ENCODE measurements at regions not wholly inside any gene's neighbourhood (a gene's known extent, or its start where the extent isn't known, plus 50 kb on each side); places are given as distances from the start of the nearest gene placed in this dataset.
A peak's percentile ranks its signal among the peaks of the same experiment; 100 is the strongest.

GRCh38 chr4:56118845-56119244 lies 170.1 kb downstream of the CEP135 start:
- no peak overlapping the region for H3K27ac ChIP-seq (ENCODE audit: low read depth, low read length)
- no peak for DNase-seq

GRCh38 chr4:56118055-56118454 lies 169.3 kb downstream of the CEP135 start:
- Histone ChIP-seq H3K9ac (ENCODE audit: low read length) (no peak overlapping the region), H3K27me3 (ENCODE audit: insufficient read depth, low read length, poor library complexity) (no peaks in the 10 kb centered on the region), H3K23ac (ENCODE audit: low read length) (no peak overlapping the region), H3K4me1 (ENCODE audit: control insufficient read depth, low read depth, low read length) (no peaks in the 10 kb centered on the region), H2BK15ac (replicated peaks; ENCODE audit: low read depth) (no peak overlapping the region), H3K79me1 (ENCODE audit: low read length) (peaks cover 2% of the 10 kb centered on the region), H2BK5ac (ENCODE audit: low read length) (no peak overlapping the region), H4K8ac (ENCODE audit: low read depth, low read length) (no peak overlapping the region), H4K5ac (ENCODE audit: low read length) (no peak overlapping the region), H3K4ac (ENCODE audit: low read depth, low read length) (no peak overlapping the region), H3K36me3 (ENCODE audit: control insufficient read depth, insufficient read depth, low read length) (no peaks in the 10 kb centered on the region), H3K18ac (ENCODE audit: low read length) (no peak overlapping the region), H3K79me2 (ENCODE audit: control insufficient read depth, insufficient read depth, low read length) (no peaks in the 10 kb centered on the region), H2BK120ac (ENCODE audit: low read depth, low read length) (no peak overlapping the region), H3K56ac (ENCODE audit: low read length) (no peak overlapping the region), H3K4me2 (ENCODE audit: low read length) (no peak overlapping the region), H3K27ac (ENCODE audit: low read depth, low read length) (no peak overlapping the region), H3K4me3 (ENCODE audit: low read length) (no peak overlapping the region), H2AK5ac (ENCODE audit: low read length) (no peak overlapping the region)
- WGBS (ENCODE audit: extremely low coverage, insufficient coverage, low lambda C conversion rate): no CpG with 5 or more reads among the region's 5 CpGs
- DNase-seq: no peak

More at GRCh38 chr4:56118845-56119244, 170.1 kb downstream of the CEP135 start:
- H3K27me3 ChIP-seq (ENCODE audit: insufficient read depth, low read length, poor library complexity): no peaks in the 10 kb centered on the region
- no peak overlapping the region for H3K23ac ChIP-seq (ENCODE audit: low read length)
- peaks cover 2% of the 10 kb centered on the region for H3K79me1 ChIP-seq (ENCODE audit: low read length)
- H3K36me3 ChIP-seq (ENCODE audit: control insufficient read depth, insufficient read depth, low read length): no peaks in the 10 kb centered on the region
- no peak overlapping the region for H3K56ac ChIP-seq (ENCODE audit: low read length)
- no peak overlapping the region for H3K4me2 ChIP-seq (ENCODE audit: low read length)
- H3K4me1 ChIP-seq (ENCODE audit: control insufficient read depth, low read depth, low read length): no peaks in the 10 kb centered on the region
- no peak overlapping the region for H3K4ac ChIP-seq (ENCODE audit: low read depth, low read length)
- no peak overlapping the region for H2AK5ac ChIP-seq (ENCODE audit: low read length)
- no peak overlapping the region for H2BK5ac ChIP-seq (ENCODE audit: low read length)
- no peak overlapping the region for H2BK15ac ChIP-seq (replicated peaks; ENCODE audit: low read depth)
- no peak overlapping the region for H4K5ac ChIP-seq (ENCODE audit: low read length)
- H3K79me2 ChIP-seq (ENCODE audit: control insufficient read depth, insufficient read depth, low read length): no peaks in the 10 kb centered on the region
- H4K8ac ChIP-seq (ENCODE audit: low read depth, low read length): no peak overlapping the region
- H2BK120ac ChIP-seq (ENCODE audit: low read depth, low read length): no peak overlapping the region
- H3K9ac ChIP-seq (ENCODE audit: low read length): no peak overlapping the region
- no peak overlapping the region for H3K4me3 ChIP-seq (ENCODE audit: low read length)
- no peak overlapping the region for H3K18ac ChIP-seq (ENCODE audit: low read length)
- no CpG with 5 or more reads among the region's 2 CpGs for WGBS (ENCODE audit: extremely low coverage, insufficient coverage, low lambda C conversion rate)

GRCh38 chr4:56115898-56116297 lies 167.2 kb downstream of the CEP135 start:
- Histone ChIP-seq H3K56ac (ENCODE audit: low read length) (no peak overlapping the region), H3K23ac (ENCODE audit: low read length) (no peak overlapping the region), H3K9ac (ENCODE audit: low read length) (no peak overlapping the region), H3K36me3 (ENCODE audit: control insufficient read depth, insufficient read depth, low read length) (no peaks in the 10 kb centered on the region), H2BK5ac (ENCODE audit: low read length) (no peak overlapping the region), H2AK5ac (ENCODE audit: low read length) (no peak overlapping the region), H3K27ac (ENCODE audit: low read depth, low read length) (no peak overlapping the region), H2BK15ac (replicated peaks; ENCODE audit: low read depth) (no peak overlapping the region), H3K4me3 (ENCODE audit: low read length) (no peak overlapping the region), H3K4me2 (ENCODE audit: low read length) (no peak overlapping the region), H3K79me1 (ENCODE audit: low read length) (peaks cover 4% of the 10 kb centered on the region), H3K18ac (ENCODE audit: low read length) (no peak overlapping the region), H4K5ac (ENCODE audit: low read length) (no peak overlapping the region), H4K8ac (ENCODE audit: low read depth, low read length) (no peak overlapping the region), H2BK120ac (ENCODE audit: low read depth, low read length) (no peak overlapping the region), H3K4me1 (ENCODE audit: control insufficient read depth, low read depth, low read length) (peaks cover 2% of the 10 kb centered on the region), H3K79me2 (ENCODE audit: control insufficient read depth, insufficient read depth, low read length) (no peaks in the 10 kb centered on the region), H3K27me3 (ENCODE audit: insufficient read depth, low read length, poor library complexity) (no peaks in the 10 kb centered on the region), H3K4ac (ENCODE audit: low read depth, low read length) (no peak overlapping the region)
- no CpG with 5 or more reads among the region's 2 CpGs for WGBS (ENCODE audit: extremely low coverage, insufficient coverage, low lambda C conversion rate)
- no peak for DNase-seq

- no peaks in the 10 kb centered on the region for H3K79me2 ChIP-seq (ENCODE audit: control insufficient read depth, insufficient read depth, low read length)
- H3K36me3 ChIP-seq (ENCODE audit: control insufficient read depth, insufficient read depth, low read length): no peaks in the 10 kb centered on the region
- WGBS (ENCODE audit: extremely low coverage, insufficient coverage, low lambda C conversion rate): no CpG with 5 or more reads among the region's 4 CpGs
- H3K79me1 ChIP-seq (ENCODE audit: low read length): peaks cover 4% of the 10 kb centered on the region
- no peak overlapping the region for H3K23ac ChIP-seq (ENCODE audit: low read length)
- H3K4me3 ChIP-seq (ENCODE audit: low read length): no peak overlapping the region
- DNase-seq: peak; percentile 47
- H3K56ac ChIP-seq (ENCODE audit: low read length): no peak overlapping the region
- H3K4me2 ChIP-seq (ENCODE audit: low read length): no peak overlapping the region
- H2BK15ac ChIP-seq (replicated peaks; ENCODE audit: low read depth): no peak overlapping the region
- no peak overlapping the region for H3K4ac ChIP-seq (ENCODE audit: low read depth, low read length)
- H2AK5ac ChIP-seq (ENCODE audit: low read length): no peak overlapping the region
- H3K9ac ChIP-seq (ENCODE audit: low read length): no peak overlapping the region
- H4K8ac ChIP-seq (ENCODE audit: low read depth, low read length): no peak overlapping the region
- no peak overlapping the region for H3K27ac ChIP-seq (ENCODE audit: low read depth, low read length)
- H4K5ac ChIP-seq (ENCODE audit: low read length): no peak overlapping the region
- no peak overlapping the region for H3K18ac ChIP-seq (ENCODE audit: low read length)
- H2BK5ac ChIP-seq (ENCODE audit: low read length): no peak overlapping the region
- no peaks in the 10 kb centered on the region for H3K27me3 ChIP-seq (ENCODE audit: insufficient read depth, low read length, poor library complexity)
- peaks cover 2% of the 10 kb centered on the region for H3K4me1 ChIP-seq (ENCODE audit: control insufficient read depth, low read depth, low read length)
- H2BK120ac ChIP-seq (ENCODE audit: low read depth, low read length): no peak overlapping the region
These were observed 163.6 kb downstream of the CEP135 start for GRCh38 chr4:56112377-56112776.

- Histone ChIP-seq H2BK120ac (ENCODE audit: low read depth, low read length) (no peak overlapping the region), H3K4me2 (ENCODE audit: low read length) (no peak overlapping the region), H3K18ac (ENCODE audit: low read length) (no peak overlapping the region), H3K9ac (ENCODE audit: low read length) (no peak overlapping the region), H2BK15ac (replicated peaks; ENCODE audit: low read depth) (no peak overlapping the region), H3K36me3 (ENCODE audit: control insufficient read depth, insufficient read depth, low read length) (no peaks in the 10 kb centered on the region), H3K79me1 (ENCODE audit: low read length) (no peaks in the 10 kb centered on the region), H3K27ac (ENCODE audit: low read depth, low read length) (no peak overlapping the region), H3K4me1 (ENCODE audit: control insufficient read depth, low read depth, low read length) (no peaks in the 10 kb centered on the region), H4K5ac (ENCODE audit: low read length) (no peak overlapping the region), H2AK5ac (ENCODE audit: low read length) (no peak overlapping the region), H3K79me2 (ENCODE audit: control insufficient read depth, insufficient read depth, low read length) (no peaks in the 10 kb centered on the region), H4K8ac (ENCODE audit: low read depth, low read length) (no peak overlapping the region), H3K23ac (ENCODE audit: low read length) (no peak overlapping the region), H3K4me3 (ENCODE audit: low read length) (no peak overlapping the region), H3K27me3 (ENCODE audit: insufficient read depth, low read length, poor library complexity) (no peaks in the 10 kb centered on the region), H3K56ac (ENCODE audit: low read length) (no peak overlapping the region), H2BK5ac (ENCODE audit: low read length) (no peak overlapping the region), H3K4ac (ENCODE audit: low read depth, low read length) (no peak overlapping the region)
- no CpG with 5 or more reads among the region's 11 CpGs for WGBS (ENCODE audit: extremely low coverage, insufficient coverage, low lambda C conversion rate)
- DNase-seq: no peak
These were observed 157.7 kb downstream of the CEP135 start for GRCh38 chr4:56106180-56107147.
